ENCODE measurements at regions not wholly inside any gene's neighbourhood (a gene's known extent, or its start where the extent isn't known, plus 50 kb on each side); places are given as distances from the start of the nearest gene placed in this dataset.

- H3K9me3 ChIP-seq, result no peaks in the 10 kb centered on the region
- TF ChIP-seq POLR2A (IDR thresholded peaks at IDR 0.05) (no peak), CTCF (IDR thresholded peaks at IDR 0.05) (no peak)
- H3K36me3 ChIP-seq, result no peaks in the 10 kb centered on the region
- no peak overlapping the region for H3K27ac ChIP-seq
- no peaks in the 10 kb centered on the region for H3K4me1 ChIP-seq
- no peak for DNase-seq
- no peaks in the 10 kb centered on the region for H3K27me3 ChIP-seq
- no peak overlapping the region for H3K4me3 ChIP-seq
- intact Hi-C loops (cut with DNase I; ENCODE audit: low total_unique reads), result no loop called here
Measured at GRCh38 chr20:41958391-41958790, 340.2 kb upstream of the CHD6 start.

- peak in 1 of 4 experiments; percentile 20 for TF ChIP-seq CTCF (IDR thresholded peaks at IDR 0.05)
- TF ChIP-seq POLR2A (IDR thresholded peaks at IDR 0.05), result no peak
- H3K27me3 ChIP-seq, result no peaks in the 10 kb centered on the region
- H3K27ac ChIP-seq, result no peak overlapping the region
- no peaks in the 10 kb centered on the region for H3K4me1 ChIP-seq
- H3K9me3 ChIP-seq, result no peaks in the 10 kb centered on the region
- DNase-seq, result no peak
- intact Hi-C loops (cut with DNase I; ENCODE audit: low total_unique reads), result no loop called here
- no peaks in the 10 kb centered on the region for H3K36me3 ChIP-seq
- no peak overlapping the region for H3K4me3 ChIP-seq
Measured at GRCh38 chr20:41956338-41957074, 338.3 kb upstream of the CHD6 start.

- Histone ChIP-seq H3K4me1 (no peaks in the 10 kb centered on the region), H3K36me3 (no peaks in the 10 kb centered on the region), H3K9me3 (no peaks in the 10 kb centered on the region), H3K27ac (no peak overlapping the region), H3K27me3 (no peaks in the 10 kb centered on the region), H3K4me3 (no peak overlapping the region)
- intact Hi-C loops (cut with DNase I; ENCODE audit: low total_unique reads), result no loop called here
- no peak for DNase-seq
- TF ChIP-seq POLR2A (IDR thresholded peaks at IDR 0.05) (no peak), CTCF (IDR thresholded peaks at IDR 0.05) (no peak)
Measured at GRCh38 chr20:41952166-41952565, 334.0 kb upstream of the CHD6 start.

GRCh38 chr20:41951615-41952014, 333.4 kb upstream of the CHD6 start:
- DNase-seq, result no peak
- Histone ChIP-seq H3K36me3 (no peaks in the 10 kb centered on the region), H3K4me1 (no peaks in the 10 kb centered on the region), H3K4me3 (no peak overlapping the region), H3K9me3 (no peaks in the 10 kb centered on the region), H3K27me3 (no peaks in the 10 kb centered on the region), H3K27ac (no peak overlapping the region)
- intact Hi-C loops (cut with DNase I; ENCODE audit: low total_unique reads), result no loop called here
- TF ChIP-seq CTCF (IDR thresholded peaks at IDR 0.05), result no peak
- no peak for TF ChIP-seq POLR2A (IDR thresholded peaks at IDR 0.05)

- no peak overlapping the region for H3K27ac ChIP-seq
- intact Hi-C loops (cut with DNase I; ENCODE audit: low total_unique reads), result no loop called here
- no peaks in the 10 kb centered on the region for H3K9me3 ChIP-seq
- no peak for DNase-seq
- H3K4me3 ChIP-seq, result no peak overlapping the region
- H3K27me3 ChIP-seq, result no peaks in the 10 kb centered on the region
- no peaks in the 10 kb centered on the region for H3K4me1 ChIP-seq
- TF ChIP-seq CTCF (IDR thresholded peaks at IDR 0.05), result no peak
- TF ChIP-seq POLR2A (IDR thresholded peaks at IDR 0.05), result no peak
- no peaks in the 10 kb centered on the region for H3K36me3 ChIP-seq
Measured at GRCh38 chr20:41939659-41940058, 321.5 kb upstream of the CHD6 start.

All from uterus (tissue), 3 donors.